ENCODE measurements at regions not wholly inside any gene's neighbourhood (a gene's known extent, or its start where the extent isn't known, plus 50 kb on each side); places are given as distances from the start of the nearest gene placed in this dataset.
A peak's percentile ranks its signal among the peaks of the same experiment; 100 is the strongest.

DNA sequence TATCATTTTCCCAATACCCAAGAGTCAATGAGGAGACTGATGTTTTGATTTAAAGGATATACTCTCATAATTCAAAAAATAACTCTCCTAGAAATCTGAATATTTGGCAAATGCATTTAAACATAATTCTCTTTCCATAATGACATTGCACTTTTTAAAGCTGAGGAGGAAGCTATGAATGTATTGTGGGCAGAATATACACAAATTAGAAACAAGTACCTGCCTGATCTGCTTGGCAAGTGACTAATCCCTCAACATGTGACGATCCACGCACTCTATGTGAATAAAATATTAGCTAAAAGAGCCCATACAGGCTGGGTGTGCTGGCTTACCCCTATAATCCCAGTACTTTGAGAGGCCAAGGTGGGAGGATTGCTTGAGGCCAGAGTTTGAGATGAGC lies 88.3 kb upstream of the CCDC28A start:
- no peak for DNase-seq (ENCODE audit: low spot score)
- in situ Hi-C loops (cut with HindIII; ENCODE audit: low sequenced_read_pairs), result no loop called here

DNA sequence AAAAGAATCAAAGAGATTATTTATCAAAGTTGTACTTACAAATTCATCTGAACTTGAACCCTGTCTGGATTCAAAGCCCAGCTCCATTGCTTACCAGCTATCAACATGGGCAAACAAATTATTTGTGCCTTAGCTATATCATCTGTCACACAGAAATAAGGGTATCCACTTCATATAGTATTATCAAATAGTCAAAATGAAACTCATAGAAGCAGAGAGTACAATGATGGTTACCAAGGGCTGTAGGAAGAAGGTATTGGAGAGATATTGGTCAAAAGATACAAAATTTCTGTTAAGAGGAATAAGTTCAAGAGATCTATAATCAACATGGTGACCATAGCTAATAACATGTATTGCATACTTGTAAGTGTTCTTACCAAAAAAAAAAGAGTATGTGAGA lies 87.8 kb upstream of the CCDC28A start:
- in situ Hi-C loops (cut with HindIII; ENCODE audit: low sequenced_read_pairs), result no loop called here
- no peak for DNase-seq (ENCODE audit: low spot score)

DNA sequence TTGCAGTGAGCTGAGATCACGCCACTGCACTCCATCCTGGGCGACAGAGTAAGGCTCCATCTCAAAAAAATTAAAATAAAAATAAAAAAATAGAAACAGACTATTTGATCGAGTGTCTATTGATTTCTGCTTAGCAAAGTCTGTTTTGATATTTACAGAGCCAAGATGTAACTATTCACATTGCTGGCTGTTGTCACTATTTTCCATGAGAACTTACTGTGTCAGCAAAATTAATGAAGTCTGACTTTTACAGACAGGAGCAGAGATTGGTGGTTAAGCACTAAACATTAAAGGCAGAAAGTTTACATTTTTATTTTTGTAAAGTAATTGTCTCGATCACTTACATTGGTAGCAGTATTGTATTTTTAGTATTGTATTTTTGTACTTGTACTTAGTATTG lies 85.0 kb upstream of the CCDC28A start:
- in situ Hi-C loops (cut with HindIII; ENCODE audit: low sequenced_read_pairs), result no loop called here
- DNase-seq (ENCODE audit: low spot score), result no peak

DNA sequence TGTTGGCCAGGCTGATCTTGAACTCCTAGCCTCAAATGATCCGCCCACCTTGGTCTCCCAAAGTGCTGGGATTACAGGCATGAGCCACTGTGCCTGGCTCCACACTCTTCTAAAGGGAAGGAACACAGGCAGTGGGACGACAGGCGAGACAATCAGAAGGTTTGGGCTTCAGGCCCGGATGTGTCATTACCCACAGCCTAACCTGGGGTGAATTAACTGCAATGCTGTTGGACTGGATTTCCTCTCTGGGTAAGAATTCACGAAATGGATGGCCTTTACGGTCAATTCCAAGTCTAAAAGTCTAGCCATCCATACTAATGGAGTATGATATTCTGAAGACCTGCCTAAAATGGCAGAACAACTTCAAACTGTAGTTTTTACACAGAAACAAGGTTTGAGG lies 83.7 kb upstream of the CCDC28A start:
- in situ Hi-C loops (cut with HindIII; ENCODE audit: low sequenced_read_pairs), result no loop called here

DNA sequence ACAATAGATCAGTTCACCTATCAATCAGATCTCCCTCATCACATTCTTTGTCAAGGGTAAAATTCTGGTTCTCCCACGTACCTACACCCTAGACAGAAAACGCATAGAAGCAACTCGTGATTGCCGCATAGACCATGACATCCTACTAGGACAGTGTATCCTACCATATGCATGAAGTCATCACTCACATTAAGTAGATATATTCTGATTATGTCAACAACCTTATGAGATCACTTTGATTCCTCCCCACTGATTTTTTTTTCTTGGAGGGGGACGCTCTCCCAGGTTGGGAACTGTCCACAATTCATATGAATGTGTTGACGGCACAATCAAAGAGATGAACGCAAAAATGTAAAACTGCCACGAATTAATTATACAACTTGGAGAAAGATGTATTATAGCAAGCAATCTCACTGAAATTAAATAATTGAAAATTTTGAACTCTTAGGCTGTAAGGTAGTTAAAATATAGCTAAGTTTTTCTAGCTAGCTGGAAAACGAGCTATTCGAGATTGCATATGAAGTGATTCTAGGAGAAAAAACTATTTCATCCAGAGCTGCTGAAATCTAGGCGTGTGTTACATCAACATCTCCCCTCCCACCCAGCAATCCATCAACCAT lies 82.5 kb upstream of the CCDC28A start:
- no peak for DNase-seq (ENCODE audit: low spot score)
- in situ Hi-C loops (cut with HindIII; ENCODE audit: low sequenced_read_pairs), result no loop called here

More for the DNA sequence above, 83.7 kb upstream of the CCDC28A start:
- no peak for DNase-seq (ENCODE audit: low spot score)

DNA sequence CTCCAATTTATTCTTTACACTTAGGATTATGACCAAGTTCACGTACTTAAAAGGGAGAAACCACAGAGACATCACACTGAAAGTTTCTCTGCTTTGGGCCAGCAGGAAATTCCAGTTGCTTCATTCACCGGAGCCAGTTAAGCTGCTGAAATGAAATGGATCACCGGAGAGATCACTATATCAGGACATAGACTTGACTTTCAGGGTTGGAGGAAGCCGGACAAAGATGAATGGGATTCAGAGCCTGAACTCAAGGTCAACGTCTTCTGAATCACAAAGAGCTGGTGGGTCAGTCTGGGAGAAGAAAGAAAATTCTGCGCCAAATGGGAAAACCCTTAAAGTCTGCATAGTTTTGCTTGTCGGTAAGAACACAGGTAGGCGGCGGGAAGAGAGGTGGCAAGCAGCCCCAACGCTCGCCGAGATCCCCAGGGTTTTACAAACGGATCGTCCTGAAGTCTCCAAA lies 81.9 kb upstream of the CCDC28A start:
- peak; percentile 26 for DNase-seq (ENCODE audit: low spot score)
- in situ Hi-C loops (cut with HindIII; ENCODE audit: low sequenced_read_pairs), result no loop called here

DNA sequence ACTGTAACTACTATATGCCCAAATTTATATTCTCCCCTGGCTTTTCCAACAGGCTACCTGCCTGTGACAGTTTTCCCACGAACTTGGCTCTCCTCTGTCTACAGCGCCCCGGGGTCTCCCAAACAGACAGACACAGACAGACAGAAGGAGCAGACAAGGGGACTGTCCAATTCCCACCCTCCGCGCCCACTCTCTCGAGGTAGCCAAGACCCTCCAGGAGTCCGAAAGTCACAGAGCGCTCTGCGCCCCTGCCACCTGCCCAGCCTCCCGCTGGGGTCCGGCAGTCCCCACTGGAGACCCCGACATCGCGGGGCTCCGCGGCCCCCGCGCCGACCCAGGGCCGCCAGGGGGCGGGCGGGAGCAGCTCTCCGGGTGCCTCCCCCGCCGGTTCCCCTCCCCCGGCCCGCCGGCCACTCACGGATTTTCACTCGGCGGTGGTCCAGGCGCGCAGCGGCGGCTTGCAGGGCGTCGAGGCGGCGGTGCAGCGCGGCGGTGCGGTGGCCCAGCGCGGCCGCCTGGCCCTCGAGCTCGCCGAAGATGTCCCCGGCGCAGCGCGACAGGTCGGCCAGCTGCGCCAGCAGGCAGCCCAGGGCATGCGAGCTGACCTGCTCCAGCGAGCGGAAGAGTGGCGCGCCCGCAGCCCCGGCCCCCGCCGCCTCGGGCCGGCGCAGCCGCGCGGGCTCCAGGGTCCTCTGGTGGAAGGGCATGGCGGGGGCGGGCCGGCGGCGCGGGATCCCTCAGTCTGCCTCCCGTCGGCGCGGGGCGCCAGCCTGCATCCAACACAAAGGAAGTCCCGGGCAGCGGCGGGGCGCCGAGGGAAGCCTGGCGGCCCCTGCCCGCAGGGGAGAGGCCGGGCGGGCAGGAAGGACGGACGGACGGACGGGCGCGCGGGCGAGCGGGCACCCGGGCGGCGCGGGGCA lies 81.3 kb upstream of the CCDC28A start:
- in situ Hi-C loops (cut with HindIII; ENCODE audit: low sequenced_read_pairs), result no loop called here

DNA sequence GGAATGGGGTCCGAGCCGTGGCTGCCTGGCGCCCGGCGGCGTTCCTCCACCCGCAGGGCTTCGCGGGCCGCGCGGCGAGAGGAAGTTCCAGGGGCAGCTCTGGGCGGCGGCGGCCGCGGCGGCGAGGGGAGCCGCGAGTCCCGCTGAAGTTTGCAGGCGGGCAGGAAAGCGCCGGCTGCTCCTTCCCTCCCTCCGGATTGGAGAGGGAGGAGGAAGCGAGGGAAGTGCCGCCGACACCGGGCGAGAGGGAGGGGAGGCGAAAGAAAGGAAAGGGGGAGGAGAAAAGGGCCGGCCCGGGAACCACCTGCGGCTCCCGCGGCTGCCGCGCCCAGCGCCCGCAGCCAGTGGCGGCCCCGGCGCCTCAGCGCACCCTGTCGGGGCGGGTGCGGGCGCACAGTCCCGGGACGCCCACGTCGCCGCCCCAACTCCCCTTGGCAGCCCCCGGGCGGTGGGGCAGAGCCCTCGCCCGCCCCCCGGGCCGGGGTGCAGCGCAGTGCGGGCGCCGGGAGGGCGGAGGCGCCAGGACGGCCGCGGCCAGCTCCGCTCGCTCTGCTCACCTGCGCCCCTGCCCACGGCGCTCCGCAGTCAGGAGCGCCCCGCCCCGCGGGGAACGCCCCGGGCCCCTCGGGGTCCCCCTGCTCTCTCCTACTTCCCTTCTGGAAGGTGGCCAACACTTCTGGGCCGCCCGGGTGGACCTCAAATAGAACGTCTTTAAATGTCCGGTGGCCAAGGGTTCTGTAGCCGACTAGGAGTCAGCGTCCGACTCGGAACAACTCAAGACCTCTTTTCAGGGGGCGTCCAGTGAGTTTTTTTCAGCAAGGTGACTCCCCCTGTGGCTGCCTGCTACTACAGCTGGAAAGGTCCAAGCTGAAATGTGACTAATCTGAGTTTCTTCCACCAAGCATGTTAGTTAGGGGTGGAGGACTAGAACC lies 80.3 kb upstream of the CCDC28A start:
- in situ Hi-C loops (cut with HindIII; ENCODE audit: low sequenced_read_pairs), result no loop called here

More for the DNA sequence above, 81.3 kb upstream of the CCDC28A start:
- no peak for DNase-seq (ENCODE audit: low spot score)

DNA sequence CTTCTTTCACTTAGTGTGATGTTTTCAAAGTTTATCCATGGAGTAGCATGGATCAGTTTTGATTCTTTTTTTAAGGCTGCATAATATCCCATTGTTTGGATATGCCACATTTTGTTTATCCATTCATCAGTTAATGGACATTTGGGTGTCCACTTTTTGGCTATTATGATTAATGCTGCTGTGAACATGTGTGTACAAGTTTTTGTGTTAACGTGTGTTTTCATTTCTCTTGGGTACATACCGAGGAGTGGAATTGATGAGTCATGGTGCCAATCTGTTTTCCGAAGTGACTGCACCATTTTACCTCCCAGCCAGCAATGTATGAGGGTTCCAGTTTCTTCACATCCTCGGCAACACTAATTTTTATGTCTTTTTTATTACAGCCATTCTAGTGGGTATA lies 78.4 kb upstream of the CCDC28A start:
- no peak for DNase-seq (ENCODE audit: low spot score)
- in situ Hi-C loops (cut with HindIII; ENCODE audit: low sequenced_read_pairs), result no loop called here

More for the DNA sequence above, 80.3 kb upstream of the CCDC28A start:
- DNase-seq (ENCODE audit: low spot score), result no peak

DNA sequence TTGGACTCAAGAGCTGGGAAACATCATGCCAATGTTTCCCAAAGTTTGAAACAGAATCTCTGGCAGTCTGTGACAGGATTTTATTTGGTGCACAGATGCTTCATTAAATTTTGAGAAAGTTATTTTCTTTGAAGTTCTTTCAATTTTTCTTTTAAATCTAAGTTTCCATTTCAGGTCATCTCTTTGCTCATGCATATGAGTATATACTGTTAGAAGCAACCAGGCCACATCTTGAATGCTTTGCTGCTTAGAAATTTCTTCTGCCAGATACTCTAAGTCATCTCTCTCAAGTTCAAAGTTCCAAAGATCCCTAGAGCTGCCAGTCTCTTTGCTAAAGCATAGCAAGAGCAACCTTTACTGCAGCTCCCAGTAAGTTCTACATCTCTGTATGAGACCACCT lies 59.1 kb upstream of the CCDC28A start:
- DNase-seq (ENCODE audit: low spot score), result no peak
- in situ Hi-C loops (cut with HindIII; ENCODE audit: low sequenced_read_pairs), result no loop called here

DNA sequence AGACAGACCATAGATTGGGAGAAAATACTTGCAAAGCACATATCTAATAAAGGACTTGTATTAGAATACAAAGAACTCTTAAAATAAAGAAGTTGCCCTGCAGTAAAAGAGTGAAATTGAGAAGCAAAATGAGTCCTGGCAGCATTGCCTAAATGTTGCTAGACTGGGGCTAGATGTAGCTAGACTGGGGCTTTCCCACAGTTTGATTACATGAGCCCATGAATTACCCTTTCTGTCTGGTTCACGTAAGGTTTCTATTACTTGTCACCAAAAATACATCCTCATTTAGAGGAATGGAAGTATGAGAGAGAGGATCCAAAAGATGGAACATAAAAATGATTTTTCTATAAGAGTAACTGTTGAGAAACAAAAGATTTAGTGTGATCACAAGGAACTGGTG lies 57.6 kb upstream of the CCDC28A start:
- no peak for DNase-seq (ENCODE audit: low spot score)
- in situ Hi-C loops (cut with HindIII; ENCODE audit: low sequenced_read_pairs), result no loop called here

DNA sequence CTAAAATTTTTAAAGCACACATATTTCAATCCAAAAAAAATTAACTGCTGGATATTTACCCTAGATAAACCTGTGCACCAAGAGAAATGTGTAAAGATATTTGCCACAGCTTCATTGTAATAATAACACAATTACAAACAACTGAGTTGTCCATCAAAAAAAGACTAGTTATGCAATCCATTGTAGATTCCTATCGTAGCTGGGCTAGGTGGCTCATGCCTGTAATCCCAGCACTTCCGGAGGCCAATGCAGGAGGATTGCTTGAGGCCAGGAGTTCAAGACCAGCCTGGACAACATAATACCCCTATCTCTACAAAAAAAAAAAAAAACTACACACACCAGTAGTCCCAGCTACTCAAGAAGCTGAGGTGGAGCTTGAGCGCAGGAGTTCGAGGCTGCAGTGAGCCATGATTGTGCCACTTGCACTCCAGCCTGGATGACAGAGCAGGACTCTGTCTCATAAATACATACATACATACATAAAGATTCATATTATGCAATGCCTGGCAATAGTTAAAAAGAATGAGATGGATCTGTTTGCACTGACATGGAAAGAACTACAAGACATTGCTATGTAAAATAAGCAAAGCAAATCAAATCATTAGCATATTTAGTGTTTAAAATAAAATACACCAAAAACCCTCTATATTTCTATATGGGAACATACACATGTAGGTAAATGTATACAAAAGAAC lies 56.5 kb upstream of the CCDC28A start:
- DNase-seq (ENCODE audit: low spot score), result no peak
- in situ Hi-C loops (cut with HindIII; ENCODE audit: low sequenced_read_pairs), result no loop called here

DNA sequence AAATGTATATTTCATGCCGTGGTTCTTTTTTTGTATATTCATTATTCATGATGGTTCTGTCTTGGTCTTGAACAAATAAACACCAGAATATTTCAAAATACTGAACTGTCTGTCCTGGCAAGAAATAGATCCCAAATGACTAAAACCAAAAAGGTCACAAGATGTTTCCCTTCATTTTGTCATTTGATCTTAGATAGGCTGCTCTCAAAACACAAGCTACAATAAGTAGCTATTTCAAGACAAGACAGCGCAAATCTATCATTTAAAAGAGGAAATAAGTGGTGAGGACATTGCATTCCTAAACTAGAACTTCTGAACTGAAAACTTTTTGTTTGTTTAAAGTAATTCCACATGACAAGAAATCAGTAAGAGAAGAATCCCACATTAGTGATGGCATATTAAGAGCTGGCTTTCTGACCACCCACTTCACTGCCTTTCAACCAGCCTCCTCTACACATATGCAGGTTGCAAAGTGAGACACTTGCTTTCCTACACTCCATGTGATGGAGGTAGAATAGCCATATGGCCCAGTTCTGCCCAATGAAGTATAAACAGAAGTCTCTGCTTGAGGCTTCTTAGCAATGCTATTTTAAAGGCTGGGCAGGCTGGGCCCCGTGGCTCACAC lies 54.4 kb upstream of the CCDC28A start:
- no peak for DNase-seq (ENCODE audit: low spot score)
- in situ Hi-C loops (cut with HindIII; ENCODE audit: low sequenced_read_pairs), result no loop called here

DNA sequence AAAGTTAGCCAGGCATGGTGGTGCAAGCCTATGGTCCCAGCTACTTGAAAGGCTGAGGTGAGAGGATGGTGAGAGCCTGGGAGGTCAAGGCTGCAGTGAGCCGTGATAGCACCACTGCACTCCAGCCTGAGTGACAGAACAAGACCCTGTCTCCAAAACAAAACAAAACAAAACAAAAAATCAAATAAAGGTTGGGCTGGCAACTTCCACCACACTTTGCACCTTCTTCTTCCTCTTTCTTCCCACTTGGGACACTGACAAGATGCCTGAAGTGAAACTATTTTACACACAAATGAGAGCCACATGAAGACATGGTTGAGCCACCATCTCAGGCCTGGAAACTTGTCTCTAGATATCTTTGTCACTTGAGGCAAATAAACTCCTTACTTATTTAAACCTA lies 53.8 kb upstream of the CCDC28A start:
- in situ Hi-C loops (cut with HindIII; ENCODE audit: low sequenced_read_pairs), result no loop called here
- DNase-seq (ENCODE audit: low spot score), result no peak

DNA sequence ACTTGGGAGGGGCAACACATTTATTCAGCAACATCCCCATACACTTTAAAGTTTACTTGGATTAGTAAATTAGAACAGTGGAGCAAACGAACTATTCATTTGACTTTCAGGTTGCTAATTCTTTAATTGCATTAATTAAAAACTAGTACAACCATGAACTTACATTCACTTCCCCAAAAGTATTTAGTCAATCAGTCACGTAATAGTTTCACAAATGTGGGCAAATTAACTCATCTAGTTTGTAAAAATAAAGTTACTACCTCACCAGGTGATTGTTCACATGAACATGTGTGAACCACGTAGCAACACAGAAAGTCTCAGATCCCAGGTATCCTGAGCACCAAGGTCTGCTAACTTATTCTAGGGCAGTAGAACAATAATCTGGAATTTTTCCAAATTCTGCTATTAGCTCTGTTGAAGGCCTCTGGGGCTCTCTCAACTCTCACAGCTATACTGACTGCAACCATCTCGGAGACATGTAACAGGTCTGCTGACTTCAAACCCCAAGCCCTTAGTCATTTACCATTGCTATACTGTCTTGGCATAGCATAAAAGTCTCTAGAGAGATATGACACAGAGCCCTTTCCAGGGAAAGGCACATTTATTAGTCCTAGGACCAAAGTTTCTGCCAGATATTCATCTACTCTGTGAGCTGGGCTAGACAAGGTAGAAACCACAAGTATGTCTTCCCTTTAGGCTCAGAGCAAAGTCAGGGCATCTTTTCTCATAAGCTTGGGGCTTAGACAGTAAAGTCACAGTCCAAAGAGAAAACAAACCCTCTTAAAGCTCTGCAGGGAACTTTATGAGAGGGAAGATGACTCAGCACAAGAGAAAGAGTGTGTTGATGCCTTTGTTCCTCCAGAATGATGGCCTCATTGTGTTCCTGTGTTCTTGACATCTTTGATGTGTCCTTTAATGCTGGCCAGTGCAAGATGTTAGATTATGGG lies 50.9 kb upstream of the CCDC28A start:
- in situ Hi-C loops (cut with HindIII; ENCODE audit: low sequenced_read_pairs), result no loop called here
- no peak for DNase-seq (ENCODE audit: low spot score)
